ENCODE measurements at regions not wholly inside any gene's neighbourhood (a gene's known extent, or its start where the extent isn't known, plus 50 kb on each side); places are given as distances from the start of the nearest gene placed in this dataset.

- Mint-ChIP-seq H3K36me3 (no peaks in the 10 kb centered on the region), H3K4me3 (no peak overlapping the region), H3K9me3 (peaks cover 8 to 17% (median 11%) of the 10 kb centered on the region in 5 donors), H3K27ac (no peak overlapping the region), H3K4me1 (no peaks in the 10 kb centered on the region), H3K27me3 (no peaks in the 10 kb centered on the region)
- Histone ChIP-seq H3K4me1 (ENCODE audit: insufficient read depth, low read length) (no peaks in the 10 kb centered on the region), H3K27ac (ENCODE audit: low read depth, low read length) (no peak overlapping the region), H3K4me3 (ENCODE audit: low read length) (no peak overlapping the region), H3K36me3 (ENCODE audit: insufficient read depth, low read length) (no peaks in the 10 kb centered on the region), H3K27me3 (ENCODE audit: insufficient read depth, low read length, poor library complexity, severe bottlenecking) (no peaks in the 10 kb centered on the region), H3K9me3 (ENCODE audit: low read length) (no peaks in the 10 kb centered on the region)
- ChIA-PET CTCF (no interaction called here), POLR2A (no interaction called here)
- DNase-seq = no peak
Measured at GRCh38 chr5:3510642-3511417, 84.8 kb upstream of the IRX1 start.

DNA sequence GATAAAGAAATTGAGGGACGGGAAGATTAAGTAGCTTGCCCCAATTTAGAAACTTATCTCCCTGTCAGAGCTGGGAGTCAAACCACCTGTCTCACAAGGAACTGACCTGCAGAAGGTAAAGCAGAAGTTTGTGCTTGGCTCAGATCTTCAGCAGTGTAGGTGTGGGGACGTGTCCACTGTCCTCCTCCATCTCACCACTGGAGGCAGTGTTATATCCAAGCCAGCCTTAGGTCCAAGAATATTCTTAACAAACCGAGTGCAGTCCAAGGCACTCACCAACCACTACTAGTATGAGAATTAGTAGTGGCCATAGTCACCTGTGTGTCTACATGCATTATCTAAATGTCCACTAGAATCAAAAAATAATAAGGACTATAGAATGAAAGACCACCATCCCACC, 86.3 kb upstream of the IRX1 start:
- H3K27me3 Mint-ChIP-seq = no peaks in the 10 kb centered on the region
- no peak for DNase-seq
- CTCF ChIA-PET = no interaction called here
- no peaks in the 10 kb centered on the region for H3K36me3 Mint-ChIP-seq
- Histone ChIP-seq H3K27ac (ENCODE audit: low read depth, low read length) (no peak overlapping the region), H3K9me3 (ENCODE audit: low read length) (no peaks in the 10 kb centered on the region), H3K4me3 (ENCODE audit: low read length) (no peak overlapping the region), H3K4me1 (ENCODE audit: insufficient read depth, low read length) (no peaks in the 10 kb centered on the region), H3K27me3 (ENCODE audit: insufficient read depth, low read length, poor library complexity, severe bottlenecking) (no peaks in the 10 kb centered on the region), H3K36me3 (ENCODE audit: insufficient read depth, low read length) (no peaks in the 10 kb centered on the region)
- H3K9me3 Mint-ChIP-seq = peaks cover 5 to 14% (median 12%) of the 10 kb centered on the region in 5 donors
- H3K4me3 Mint-ChIP-seq = no peak overlapping the region
- H3K27ac Mint-ChIP-seq = no peak overlapping the region
- POLR2A ChIA-PET = no interaction called here
- H3K4me1 Mint-ChIP-seq = no peaks in the 10 kb centered on the region

DNA sequence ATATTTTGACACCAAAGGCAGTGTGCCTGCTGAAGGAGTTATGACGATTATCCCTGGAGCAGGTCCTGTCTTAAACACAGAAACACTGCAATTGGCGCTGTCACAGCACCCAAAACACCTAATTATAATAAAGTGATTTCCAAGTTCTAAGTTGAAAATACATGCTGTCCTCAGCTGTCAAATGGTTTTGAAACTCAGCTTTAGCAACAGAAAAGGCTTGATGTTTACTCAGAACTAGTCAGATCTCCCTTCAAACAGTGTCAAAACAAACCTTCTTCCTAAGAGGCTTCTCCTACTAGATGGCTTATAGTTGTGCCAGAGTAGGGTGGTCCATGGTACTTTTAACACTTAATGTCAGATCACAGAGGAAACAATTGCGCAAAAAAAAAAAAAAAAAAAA, 87.2 kb upstream of the IRX1 start:
- Mint-ChIP-seq H3K4me3 (no peak overlapping the region), H3K9me3 (peaks cover 5 to 14% (median 12%) of the 10 kb centered on the region in 5 donors), H3K27ac (no peak overlapping the region), H3K27me3 (no peaks in the 10 kb centered on the region), H3K4me1 (no peaks in the 10 kb centered on the region), H3K36me3 (peaks cover 0 to 2% (median 0%) of the 10 kb centered on the region in 3 donors)
- Histone ChIP-seq H3K4me3 (ENCODE audit: low read length) (no peak overlapping the region), H3K27me3 (ENCODE audit: insufficient read depth, low read length, poor library complexity, severe bottlenecking) (no peaks in the 10 kb centered on the region), H3K27ac (ENCODE audit: low read depth, low read length) (no peak overlapping the region), H3K36me3 (ENCODE audit: insufficient read depth, low read length) (no peaks in the 10 kb centered on the region), H3K4me1 (ENCODE audit: insufficient read depth, low read length) (no peaks in the 10 kb centered on the region), H3K9me3 (ENCODE audit: low read length) (no peaks in the 10 kb centered on the region)
- no peak for DNase-seq
- ChIA-PET CTCF (no interaction called here), POLR2A (no interaction called here)

- H3K4me1 Mint-ChIP-seq = no peaks in the 10 kb centered on the region
- H3K36me3 Mint-ChIP-seq = no peaks in the 10 kb centered on the region
- Histone ChIP-seq H3K36me3 (ENCODE audit: insufficient read depth, low read length) (no peaks in the 10 kb centered on the region), H3K4me3 (ENCODE audit: low read length) (no peak overlapping the region), H3K27ac (ENCODE audit: low read depth, low read length) (no peak overlapping the region), H3K9me3 (ENCODE audit: low read length) (no peaks in the 10 kb centered on the region), H3K4me1 (ENCODE audit: insufficient read depth, low read length) (no peaks in the 10 kb centered on the region), H3K27me3 (ENCODE audit: insufficient read depth, low read length, poor library complexity, severe bottlenecking) (no peaks in the 10 kb centered on the region)
- no peak overlapping the region for H3K4me3 Mint-ChIP-seq
- H3K27me3 Mint-ChIP-seq = no peaks in the 10 kb centered on the region
- H3K27ac Mint-ChIP-seq = no peak overlapping the region
- ChIA-PET POLR2A (no interaction called here), CTCF (no interaction called here)
- no peak for DNase-seq
- H3K9me3 Mint-ChIP-seq = peaks cover 11 to 20% (median 16%) of the 10 kb centered on the region in 5 donors
Measured at GRCh38 chr5:3490957-3491507, 104.6 kb upstream of the IRX1 start.

GRCh38 chr5:3489239-3489843, 106.3 kb upstream of the IRX1 start:
- H3K27me3 Mint-ChIP-seq = no peaks in the 10 kb centered on the region
- peaks cover 10 to 17% (median 12%) of the 10 kb centered on the region in 5 donors for H3K9me3 Mint-ChIP-seq
- Histone ChIP-seq H3K4me1 (ENCODE audit: insufficient read depth, low read length) (no peaks in the 10 kb centered on the region), H3K27ac (ENCODE audit: low read depth, low read length) (no peak overlapping the region), H3K36me3 (ENCODE audit: insufficient read depth, low read length) (no peaks in the 10 kb centered on the region), H3K4me3 (ENCODE audit: low read length) (no peak overlapping the region), H3K9me3 (ENCODE audit: low read length) (no peaks in the 10 kb centered on the region), H3K27me3 (ENCODE audit: insufficient read depth, low read length, poor library complexity, severe bottlenecking) (no peaks in the 10 kb centered on the region)
- no peak overlapping the region for H3K27ac Mint-ChIP-seq
- POLR2A ChIA-PET = no interaction called here
- CTCF ChIA-PET = no interaction called here
- H3K36me3 Mint-ChIP-seq = no peaks in the 10 kb centered on the region
- no peak overlapping the region for H3K4me3 Mint-ChIP-seq
- no peaks in the 10 kb centered on the region for H3K4me1 Mint-ChIP-seq
- no peak for DNase-seq

- H3K36me3 Mint-ChIP-seq = no peaks in the 10 kb centered on the region
- H3K9me3 Mint-ChIP-seq = peaks cover 5 to 13% (median 9%) of the 10 kb centered on the region in 5 donors
- no peak overlapping the region for H3K4me3 ChIP-seq (ENCODE audit: low read length)
- no peak overlapping the region for H3K27ac ChIP-seq (ENCODE audit: low read depth, low read length)
- no peak overlapping the region for H3K27ac Mint-ChIP-seq
- no peak for DNase-seq
- no peaks in the 10 kb centered on the region for H3K27me3 ChIP-seq (ENCODE audit: insufficient read depth, low read length, poor library complexity, severe bottlenecking)
- no peaks in the 10 kb centered on the region for H3K27me3 Mint-ChIP-seq
- H3K4me1 Mint-ChIP-seq = no peaks in the 10 kb centered on the region
- H3K9me3 ChIP-seq (ENCODE audit: low read length) = no peaks in the 10 kb centered on the region
- no peak overlapping the region for H3K4me3 Mint-ChIP-seq
- ChIA-PET POLR2A (no interaction called here), CTCF (no interaction called here)
- H3K4me1 ChIP-seq (ENCODE audit: insufficient read depth, low read length) = no peaks in the 10 kb centered on the region
- H3K36me3 ChIP-seq (ENCODE audit: insufficient read depth, low read length) = no peaks in the 10 kb centered on the region
Measured at GRCh38 chr5:3484836-3485235, 110.8 kb upstream of the IRX1 start.

DNA sequence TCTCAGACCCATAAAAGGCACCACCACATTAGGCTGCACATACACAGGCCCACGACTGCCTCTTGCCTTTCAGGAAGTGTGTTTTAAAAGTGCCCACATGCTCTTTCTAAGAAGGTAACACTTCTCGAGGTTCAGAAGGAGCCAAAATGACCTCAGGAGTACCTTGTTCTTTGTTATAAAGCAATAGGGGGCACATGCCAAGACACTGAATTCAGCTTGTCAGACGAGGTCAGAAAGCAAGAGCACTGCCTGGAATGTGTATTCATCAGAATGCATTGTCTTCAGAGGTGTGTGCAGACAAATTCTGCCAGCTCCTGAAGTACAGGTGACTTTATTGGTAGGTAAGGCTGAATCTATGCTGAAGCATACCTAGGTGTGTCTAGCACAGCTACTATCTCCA, 114.5 kb upstream of the IRX1 start:
- Histone ChIP-seq H3K4me3 (ENCODE audit: low read length) (no peak overlapping the region), H3K27me3 (ENCODE audit: insufficient read depth, low read length, poor library complexity, severe bottlenecking) (no peaks in the 10 kb centered on the region), H3K9me3 (ENCODE audit: low read length) (no peaks in the 10 kb centered on the region), H3K4me1 (ENCODE audit: insufficient read depth, low read length) (no peaks in the 10 kb centered on the region), H3K36me3 (ENCODE audit: insufficient read depth, low read length) (no peaks in the 10 kb centered on the region), H3K27ac (ENCODE audit: low read depth, low read length) (no peak overlapping the region)
- H3K4me1 Mint-ChIP-seq = no peaks in the 10 kb centered on the region
- H3K9me3 Mint-ChIP-seq = peaks cover 3 to 20% (median 5%) of the 10 kb centered on the region in 5 donors
- H3K4me3 Mint-ChIP-seq = no peak overlapping the region
- POLR2A ChIA-PET = no interaction called here
- H3K36me3 Mint-ChIP-seq = no peaks in the 10 kb centered on the region
- DNase-seq = no peak
- no peaks in the 10 kb centered on the region for H3K27me3 Mint-ChIP-seq
- CTCF ChIA-PET = no interaction called here
- no peak overlapping the region for H3K27ac Mint-ChIP-seq

GRCh38 chr5:3475674-3476073, 120.0 kb upstream of the IRX1 start:
- Mint-ChIP-seq H3K9me3 (peaks cover 2 to 14% (median 4%) of the 10 kb centered on the region in 5 donors), H3K4me1 (no peaks in the 10 kb centered on the region), H3K27ac (no peak overlapping the region), H3K36me3 (no peaks in the 10 kb centered on the region), H3K4me3 (no peak overlapping the region), H3K27me3 (no peaks in the 10 kb centered on the region)
- no peak overlapping the region for H3K27ac ChIP-seq (ENCODE audit: low read depth, low read length)
- no peaks in the 10 kb centered on the region for H3K27me3 ChIP-seq (ENCODE audit: insufficient read depth, low read length, poor library complexity, severe bottlenecking)
- no peak overlapping the region for H3K4me3 ChIP-seq (ENCODE audit: low read length)
- H3K36me3 ChIP-seq (ENCODE audit: insufficient read depth, low read length) = no peaks in the 10 kb centered on the region
- CTCF ChIA-PET = no interaction called here
- no peak for DNase-seq
- H3K4me1 ChIP-seq (ENCODE audit: insufficient read depth, low read length) = no peaks in the 10 kb centered on the region
- H3K9me3 ChIP-seq (ENCODE audit: low read length) = no peaks in the 10 kb centered on the region
- POLR2A ChIA-PET = no interaction called here

Data from CD8-positive, alpha-beta memory T cell (primary cell).